Neural progenitor cell (in vitro differentiated cells): ENCODE measurements at regions not wholly inside any gene's neighbourhood (a gene's known extent, or its start where the extent isn't known, plus 50 kb on each side); places are given as distances from the start of the nearest gene placed in this dataset.
"Not testable (repeated sequence)": the region's sequence is repeated elsewhere in the genome, so short reads cannot be mapped to it uniquely, and the experiment has no call there.

Experiments used
- EZH2 ChIP-seq: fragments of 200-600 bp; sonication (generic); IDR thresholded peaks from 2 replicates; pipeline ENCODE4 v1.6.1; 2017; ENCODE audit warnings: antibody characterized with exemption, mild to moderate bottlenecking, moderate library complexity
- EZH2phosphoT487 ChIP-seq: fragments of 200-600 bp; sonication (generic); IDR thresholded peaks from 2 replicates; pipeline ENCODE4 v1.6.1; 2017; ENCODE audit warnings: antibody characterized with exemption
- TF ChIP-seq, protein P1 (sequence below): fragments of 200-600 bp; sonication (generic); IDR thresholded peaks from 2 replicates; pipeline ENCODE4 v1.5.1; 2017; ENCODE audit warnings: antibody characterized with exemption, mild to moderate bottlenecking

DNA sequence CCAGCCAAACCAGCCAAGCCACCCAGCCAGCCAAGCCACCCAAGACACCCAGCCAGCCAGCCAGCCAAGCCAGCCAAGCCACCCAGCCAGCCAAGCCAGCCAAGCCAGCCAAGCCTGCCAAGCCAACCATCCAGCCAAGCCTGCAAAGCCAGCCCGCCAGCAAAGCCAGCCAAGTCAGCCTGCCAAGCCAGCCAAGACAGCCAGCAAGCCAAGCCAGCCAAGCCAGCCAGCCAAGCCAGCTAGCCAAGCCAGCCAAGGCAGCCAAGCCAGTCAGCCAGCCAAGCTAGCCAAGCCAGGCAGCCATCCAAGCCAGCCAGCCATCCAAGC is 331.7 kb upstream of the PLGLB2 start:
- TF ChIP-seq, protein P1, sequence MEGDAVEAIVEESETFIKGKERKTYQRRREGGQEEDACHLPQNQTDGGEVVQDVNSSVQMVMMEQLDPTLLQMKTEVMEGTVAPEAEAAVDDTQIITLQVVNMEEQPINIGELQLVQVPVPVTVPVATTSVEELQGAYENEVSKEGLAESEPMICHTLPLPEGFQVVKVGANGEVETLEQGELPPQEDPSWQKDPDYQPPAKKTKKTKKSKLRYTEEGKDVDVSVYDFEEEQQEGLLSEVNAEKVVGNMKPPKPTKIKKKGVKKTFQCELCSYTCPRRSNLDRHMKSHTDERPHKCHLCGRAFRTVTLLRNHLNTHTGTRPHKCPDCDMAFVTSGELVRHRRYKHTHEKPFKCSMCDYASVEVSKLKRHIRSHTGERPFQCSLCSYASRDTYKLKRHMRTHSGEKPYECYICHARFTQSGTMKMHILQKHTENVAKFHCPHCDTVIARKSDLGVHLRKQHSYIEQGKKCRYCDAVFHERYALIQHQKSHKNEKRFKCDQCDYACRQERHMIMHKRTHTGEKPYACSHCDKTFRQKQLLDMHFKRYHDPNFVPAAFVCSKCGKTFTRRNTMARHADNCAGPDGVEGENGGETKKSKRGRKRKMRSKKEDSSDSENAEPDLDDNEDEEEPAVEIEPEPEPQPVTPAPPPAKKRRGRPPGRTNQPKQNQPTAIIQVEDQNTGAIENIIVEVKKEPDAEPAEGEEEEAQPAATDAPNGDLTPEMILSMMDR, result not testable (repeated sequence)
- not testable (repeated sequence) for TF ChIP-seq EZH2, EZH2phosphoT487
